A549 (cell line): ENCODE measurements at regions not wholly inside any gene's neighbourhood (a gene's known extent, or its start where the extent isn't known, plus 50 kb on each side); places are given as distances from the start of the nearest gene placed in this dataset.

ENCODE experiments used
- ATAC-seq, 2 experiments: fragments of 200-7000 bp in 1 of 2; fragments of >200 bp in 1 of 2; cut with Nextera tagmentation in 1 of 2; cut with Tn5 transposase in 1 of 2; 3 replicates each; pipeline versions ENCODE4 v1.8.0 to v1.9.1; 2018 to 2020; ENCODE audit warnings: mild to moderate bottlenecking in 1 of 2, moderate library complexity in 1 of 2
- CTCF ChIA-PET: fragments of 300-600 bp; sonication (Branson Sonifier 250); formaldehyde crosslinking; extraction: SDS; loops from one replicate; lab custom pipeline; 2021; ENCODE audit warnings: antibody characterized with exemption, inconsistent platforms; lab: Yijun Ruan, JAX
- POLR2A ChIA-PET: fragments of 350-600 bp; formaldehyde crosslinking; extraction: SDS; loops from one replicate; lab custom pipeline; 2021; ENCODE audit warnings: antibody characterized with exemption, inconsistent platforms; lab: Yijun Ruan, JAX
- DNase-seq, 2 experiments: peaks; one replicate each; pipeline versions ENCODE4 v3.0.0 to v3.0.0-alpha.2; 2011 to 2016; ENCODE audit warnings: low read depth in 1 of 2, low spot score in 1 of 2
- FAIRE-seq: peaks from 2 replicates; lab custom pipeline; 2011; peaks lifted over from hg19 to GRCh38; lab: Jason Lieb, UNC
- H3K27ac ChIP-seq, 2 experiments: fragments of >200 bp; sonication (Bioruptor Twin); formaldehyde crosslinking; 3 replicates each; pipeline ENCODE4 v1.5.1; 2016 to 2017
- H3K4me1 ChIP-seq: fragments of >200 bp; sonication (Bioruptor Twin); formaldehyde crosslinking; 3 replicates; pipeline ENCODE4 v1.6.1; 2016
- H3K4me2 ChIP-seq: fragments of >200 bp; sonication (Bioruptor Twin); formaldehyde crosslinking; 3 replicates; pipeline ENCODE4 v1.6.1; 2016
- H3K4me3 ChIP-seq: fragments of >200 bp; sonication (Bioruptor Twin); formaldehyde crosslinking; 3 replicates; pipeline ENCODE4 v1.5.1; 2016
- H3K9me3 ChIP-seq: fragments of >200 bp; sonication (Bioruptor Twin); formaldehyde crosslinking; 3 replicates; pipeline ENCODE4 v1.6.1; 2016
- CBX8 ChIP-seq: fragments of 200-600 bp; sonication (generic); IDR thresholded peaks from 2 replicates; pipeline ENCODE4 v1.6.1; 2016
- CTCF ChIP-seq: fragments of >200 bp; sonication (Bioruptor Twin); formaldehyde crosslinking; IDR thresholded peaks from 3 replicates; pipeline ENCODE4 v1.5.1; 2016
- EHF ChIP-seq: fragments of 250-450 bp; sonication (Bioruptor Pico); IDR thresholded peaks from 2 replicates; pipeline ENCODE4 v1.5.0; 2020; ENCODE audit warnings: mild to moderate bottlenecking
- FOSB ChIP-seq: fragments of 250-450 bp; sonication (Bioruptor Pico); IDR thresholded peaks from 2 replicates; pipeline ENCODE4 v1.5.0; 2020; ENCODE audit warnings: mild to moderate bottlenecking, moderate library complexity
- FOSL2 ChIP-seq, 2 experiments: fragments of 450-650 bp in 1 of 2; fragments of >200 bp in 1 of 2; sonication (Bioruptor Twin) in 1 of 2; formaldehyde crosslinking; IDR thresholded peaks; 2 replicates each; pipeline versions ENCODE4 v1.5.0 to v1.6.1; 2016 to 2020; ENCODE audit warnings: mild to moderate bottlenecking in 1 of 2, moderate library complexity in 1 of 2
- FOXS1 ChIP-seq: fragments of 250-450 bp; sonication (Bioruptor Pico); IDR thresholded peaks from 2 replicates; pipeline ENCODE4 v1.5.0; 2020; ENCODE audit warnings: mild to moderate bottlenecking, moderate library complexity
- HDAC2 ChIP-seq: fragments of 200-600 bp; sonication (generic); IDR thresholded peaks from 2 replicates; pipeline ENCODE4 v1.6.1; 2016
- HOXA7 ChIP-seq: fragments of 250-450 bp; sonication (Bioruptor Pico); IDR thresholded peaks from 2 replicates; pipeline ENCODE4 v1.5.0; 2020; ENCODE audit warnings: mild to moderate bottlenecking, moderate library complexity
- JUN ChIP-seq, 2 experiments: fragments of >200 bp; sonication (Bioruptor Twin); formaldehyde crosslinking; IDR thresholded peaks; 2 replicates in 1 of 2; 3 replicates in 1 of 2; pipeline ENCODE4 v1.6.1; 2016 to 2017
- NFE2L2 ChIP-seq: fragments of 150-350 bp; conservative IDR thresholded peaks from 2 replicates; pipeline ENCODE4 v1.6.1; 2014; ENCODE audit warnings: low read length
- NPAS2 ChIP-seq: fragments of 250-450 bp; sonication (Bioruptor Pico); IDR thresholded peaks from 2 replicates; pipeline ENCODE4 v1.8.0; 2022; ENCODE audit warnings: mild to moderate bottlenecking, moderate library complexity, borderline replicate concordance
- POLR2A ChIP-seq: IDR thresholded peaks from 2 replicates; pipeline ENCODE4 v1.6.1; 2012; ENCODE audit warnings: mild to moderate bottlenecking, low read length
- POLR2AphosphoS2 ChIP-seq: conservative IDR thresholded peaks from 2 replicates; pipeline ENCODE4 v1.6.1; 2012; ENCODE audit warnings: low read length, improper control_type of control experiment, inconsistent platforms
- RAD21 ChIP-seq, 2 experiments: fragments of >200 bp in 1 of 2; sonication (Bioruptor Twin) in 1 of 2; formaldehyde crosslinking in 1 of 2; IDR thresholded peaks in 1 of 2; conservative IDR thresholded peaks in 1 of 2; 2 replicates in 1 of 2; 3 replicates in 1 of 2; pipeline ENCODE4 v1.6.1; 2012 to 2018; ENCODE audit warnings: inconsistent platforms in 1 of 2
- SMC3 ChIP-seq: fragments of >200 bp; sonication (Bioruptor Twin); formaldehyde crosslinking; IDR thresholded peaks from 3 replicates; pipeline ENCODE4 v1.6.1; 2018; ENCODE audit warnings: inconsistent platforms
- SREBF2 ChIP-seq: fragments of 450-650 bp; IDR thresholded peaks from 2 replicates; pipeline ENCODE4 v1.6.1; 2014; ENCODE audit warnings: mild to moderate bottlenecking, moderate library complexity
- TFCP2L1 ChIP-seq: fragments of 250-450 bp; sonication (Bioruptor Pico); IDR thresholded peaks from 2 replicates; pipeline ENCODE4 v1.5.0; 2021; ENCODE audit warnings: mild to moderate bottlenecking
- TP53 ChIP-seq: fragments of 250-450 bp; sonication (Bioruptor Pico); IDR thresholded peaks from 2 replicates; pipeline ENCODE4 v1.5.0; 2021; ENCODE audit warnings: mild to moderate bottlenecking, moderate library complexity
- ZSCAN20 ChIP-seq: fragments of 250-450 bp; sonication (Bioruptor Pico); IDR thresholded peaks from 2 replicates; pipeline ENCODE4 v1.8.0; 2022; ENCODE audit warnings: mild to moderate bottlenecking, moderate library complexity
- WGBS: methylation state at CpG from one replicate; pipeline ENCODE4 v1.1.6; 2017; ENCODE audit errors: missing lambda C conversion rate; 5-methylcytosine and 5-hydroxymethylcytosine counted together
- TF ChIP-seq, protein P1 (sequence below): fragments of 150-350 bp; IDR thresholded peaks from 2 replicates; pipeline ENCODE4 v1.6.1; 2014; ENCODE audit warnings: low read depth, mild to moderate bottlenecking, low read length

DNA sequence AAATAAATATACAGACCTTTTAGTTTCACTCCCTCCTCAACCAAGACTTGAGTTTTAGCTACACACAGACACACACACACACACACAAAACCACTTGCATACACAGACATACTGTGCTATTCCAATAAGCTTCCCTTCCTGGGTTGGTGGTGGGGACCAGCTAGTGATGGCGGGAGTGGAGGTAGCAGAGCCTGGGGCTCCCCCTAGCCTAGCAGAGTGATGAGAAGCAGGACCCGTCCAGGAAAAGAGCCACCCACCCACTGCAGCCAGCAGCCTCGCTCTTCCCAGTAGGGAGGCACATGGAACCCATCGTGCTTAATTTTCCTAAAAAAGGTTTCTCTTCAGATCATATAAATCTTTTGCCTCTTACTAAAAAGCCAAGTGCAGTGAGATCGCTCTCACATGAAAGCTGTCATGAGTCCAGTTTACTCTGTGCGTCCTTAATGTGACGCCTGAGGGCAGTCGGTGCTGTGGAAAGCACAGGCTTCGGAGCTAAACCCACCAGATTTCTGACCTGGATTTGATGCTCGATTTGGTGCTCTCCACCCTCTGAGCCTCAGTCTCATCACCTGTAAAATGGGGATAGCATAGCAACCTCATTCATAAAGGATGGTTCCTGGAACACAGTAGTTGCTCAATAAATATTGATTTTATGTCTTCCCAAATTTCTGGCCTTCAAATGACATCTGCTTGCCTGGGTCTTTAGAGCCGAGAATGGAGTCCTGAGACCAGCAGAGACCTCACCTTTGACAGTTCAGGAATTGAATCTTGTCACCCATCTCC, 60.1 kb upstream of the YWHAQ start:
- peak; percentile 32 to 64; a peak in 3 of 6 replicates for ATAC-seq
- FAIRE-seq: no peak
- POLR2A ChIA-PET: interaction anchor here (0.6 kb wide), 1 partner anchor 98 kb away, joined by 3 read pairs; no protein-coding TSS in a partner anchor
- TF ChIP-seq SMC3 (0 out of 3 replicates have a peak, but pooled peaks have one; percentile 10), TP53 (CRISPR knock-in tag) (no peak), SREBF2 (no peak), HDAC2 (no peak), RAD21 (conservative IDR thresholded peaks at IDR 0.05 in 1 of 2, IDR thresholded peaks at IDR 0.05 in 1 of 2) (peak; percentile 25 to 53; a peak in 3 of 5 replicates)
- TF ChIP-seq, all 56 proteins: peak for 2
- no peak for DNase-seq
- Histone ChIP-seq H3K27ac (peak overlapping the region in 1 of 2 experiments; percentile 1; a peak in 2 of 6 replicates), H3K4me1 (peaks cover 9% of the 10 kb centered on the region; the same call in 2 of the 3 replicates), H3K4me3 (no peak overlapping the region), H3K9me3 (no peaks in the 10 kb centered on the region), H3K4me2 (no peak overlapping the region)
- CTCF ChIA-PET: interaction anchor here (0.6 to 1.9 kb wide), 5 partner anchors 9 to 108 kb away, joined by 3 to 7 read pairs (median 3); no protein-coding TSS in a partner anchor
- WGBS: 90% methylated on average over 11 of the region's 11 CpGs

GRCh38 chr2:9692456-9693195, 61.8 kb upstream of the YWHAQ start:
- no peak overlapping the region for H3K4me3 ChIP-seq
- DNase-seq (no peak), FAIRE-seq (no peak), ATAC-seq (no peak)
- no peak overlapping the region; the same call in 2 of the 3 replicates for H3K4me2 ChIP-seq
- 76% methylated on average over 20 of the region's 20 CpGs for WGBS
- peak overlapping the region; percentile 36 to 52; a peak in 4 of 6 replicates for H3K27ac ChIP-seq
- ChIA-PET CTCF (interaction anchor here (1.3 to 1.5 kb wide), 5 partner anchors 9 to 108 kb away, joined by 3 to 8 read pairs (median 3); no protein-coding TSS in a partner anchor), POLR2A (no interaction called here)
- TF ChIP-seq FOSL2 (IDR thresholded peaks at IDR 0.05): no peak
- TF ChIP-seq FOSL2 (CRISPR knock-in tag; IDR thresholded peaks at IDR 0.05): no peak
- TF ChIP-seq SMC3: no peak
- no peak for TF ChIP-seq FOSB (CRISPR knock-in tag)
- no peak for TF ChIP-seq HOXA7 (CRISPR knock-in tag)
- TF ChIP-seq EHF (CRISPR knock-in tag): no peak
- no peak for TF ChIP-seq POLR2AphosphoS2
- TF ChIP-seq, protein P1, sequence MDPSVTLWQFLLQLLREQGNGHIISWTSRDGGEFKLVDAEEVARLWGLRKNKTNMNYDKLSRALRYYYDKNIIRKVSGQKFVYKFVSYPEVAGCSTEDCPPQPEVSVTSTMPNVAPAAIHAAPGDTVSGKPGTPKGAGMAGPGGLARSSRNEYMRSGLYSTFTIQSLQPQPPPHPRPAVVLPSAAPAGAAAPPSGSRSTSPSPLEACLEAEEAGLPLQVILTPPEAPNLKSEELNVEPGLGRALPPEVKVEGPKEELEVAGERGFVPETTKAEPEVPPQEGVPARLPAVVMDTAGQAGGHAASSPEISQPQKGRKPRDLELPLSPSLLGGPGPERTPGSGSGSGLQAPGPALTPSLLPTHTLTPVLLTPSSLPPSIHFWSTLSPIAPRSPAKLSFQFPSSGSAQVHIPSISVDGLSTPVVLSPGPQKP: no peak
- TF ChIP-seq JUN (IDR thresholded peaks at IDR 0.05): no peak
- no peak for TF ChIP-seq POLR2A
- no peak for TF ChIP-seq NFE2L2
- TF ChIP-seq CBX8: no peak
- TF ChIP-seq RAD21 (conservative IDR thresholded peaks at IDR 0.05 in 1 of 2, IDR thresholded peaks at IDR 0.05 in 1 of 2): no peak
- no peak for TF ChIP-seq TFCP2L1 (CRISPR knock-in tag)
- TF ChIP-seq ZSCAN20 (CRISPR knock-in tag): no peak
- no peak for TF ChIP-seq FOXS1 (CRISPR knock-in tag)
- no peak for TF ChIP-seq CTCF
- TF ChIP-seq NPAS2 (CRISPR knock-in tag): no peak
- TF ChIP-seq, all 56 proteins: peak for 0
- Histone ChIP-seq H3K4me1 (peaks cover 20% of the 10 kb centered on the region; the same call in 2 of the 3 replicates), H3K9me3 (no peaks in the 10 kb centered on the region)
